ENCODE measurements at regions not wholly inside any gene's neighbourhood (a gene's known extent, or its start where the extent isn't known, plus 50 kb on each side); places are given as distances from the start of the nearest gene placed in this dataset.
"Not testable (repeated sequence)": the region's sequence is repeated elsewhere in the genome, so short reads cannot be mapped to it uniquely, and the experiment has no call there.

DNA sequence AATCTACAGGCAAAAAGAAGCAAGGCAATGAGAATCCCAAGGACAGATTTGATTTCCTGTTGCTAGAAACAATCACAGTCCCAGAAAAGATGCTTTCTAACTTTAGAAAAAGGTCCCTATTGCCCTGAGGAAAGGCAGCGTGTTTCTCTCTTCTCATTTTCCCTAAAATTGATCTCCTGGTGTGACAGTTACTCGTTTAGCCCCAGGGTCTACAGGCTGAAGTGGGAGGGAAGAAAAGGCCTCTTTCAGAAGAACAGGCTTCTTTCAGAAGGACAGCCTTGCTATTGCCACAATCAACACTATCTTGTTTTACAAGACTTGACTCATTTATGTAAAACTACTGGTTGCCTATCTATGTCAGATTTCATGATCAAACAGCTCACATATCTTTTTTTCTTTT is 121.8 kb upstream of the OR4E1 start:
- H3K27ac ChIP-seq, result no peak overlapping the region
- TF ChIP-seq, protein P1, sequence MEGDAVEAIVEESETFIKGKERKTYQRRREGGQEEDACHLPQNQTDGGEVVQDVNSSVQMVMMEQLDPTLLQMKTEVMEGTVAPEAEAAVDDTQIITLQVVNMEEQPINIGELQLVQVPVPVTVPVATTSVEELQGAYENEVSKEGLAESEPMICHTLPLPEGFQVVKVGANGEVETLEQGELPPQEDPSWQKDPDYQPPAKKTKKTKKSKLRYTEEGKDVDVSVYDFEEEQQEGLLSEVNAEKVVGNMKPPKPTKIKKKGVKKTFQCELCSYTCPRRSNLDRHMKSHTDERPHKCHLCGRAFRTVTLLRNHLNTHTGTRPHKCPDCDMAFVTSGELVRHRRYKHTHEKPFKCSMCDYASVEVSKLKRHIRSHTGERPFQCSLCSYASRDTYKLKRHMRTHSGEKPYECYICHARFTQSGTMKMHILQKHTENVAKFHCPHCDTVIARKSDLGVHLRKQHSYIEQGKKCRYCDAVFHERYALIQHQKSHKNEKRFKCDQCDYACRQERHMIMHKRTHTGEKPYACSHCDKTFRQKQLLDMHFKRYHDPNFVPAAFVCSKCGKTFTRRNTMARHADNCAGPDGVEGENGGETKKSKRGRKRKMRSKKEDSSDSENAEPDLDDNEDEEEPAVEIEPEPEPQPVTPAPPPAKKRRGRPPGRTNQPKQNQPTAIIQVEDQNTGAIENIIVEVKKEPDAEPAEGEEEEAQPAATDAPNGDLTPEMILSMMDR (IDR thresholded peaks at IDR 0.05), result no peak
- no peak for DNase-seq (ENCODE audit: low spot score)
- no peak overlapping the region for H3K4me3 ChIP-seq

DNA sequence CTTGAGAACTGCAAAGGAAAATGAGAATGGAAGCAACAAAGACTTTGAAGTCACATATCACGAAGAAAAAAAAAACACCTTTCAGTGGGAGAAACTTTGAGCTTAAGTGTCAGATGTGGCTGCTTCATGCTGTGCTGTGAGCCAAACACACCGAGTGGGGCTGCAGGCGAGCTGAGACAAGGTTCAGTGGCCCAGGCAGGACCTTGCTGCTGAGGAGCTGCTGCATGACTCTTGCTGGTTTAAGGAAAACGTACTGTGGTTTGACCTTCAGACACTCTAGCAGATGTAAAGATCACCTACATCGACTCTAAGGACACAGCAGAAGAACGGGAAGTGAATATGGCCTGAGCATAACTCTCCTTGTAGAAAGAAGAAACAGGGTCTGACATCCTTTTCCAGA is 118.1 kb upstream of the OR4E1 start:
- TF ChIP-seq, protein P1 (IDR thresholded peaks at IDR 0.05), result no peak
- no peak overlapping the region for H3K27ac ChIP-seq
- no peak overlapping the region for H3K4me3 ChIP-seq
- no peak for DNase-seq (ENCODE audit: low spot score)

DNA sequence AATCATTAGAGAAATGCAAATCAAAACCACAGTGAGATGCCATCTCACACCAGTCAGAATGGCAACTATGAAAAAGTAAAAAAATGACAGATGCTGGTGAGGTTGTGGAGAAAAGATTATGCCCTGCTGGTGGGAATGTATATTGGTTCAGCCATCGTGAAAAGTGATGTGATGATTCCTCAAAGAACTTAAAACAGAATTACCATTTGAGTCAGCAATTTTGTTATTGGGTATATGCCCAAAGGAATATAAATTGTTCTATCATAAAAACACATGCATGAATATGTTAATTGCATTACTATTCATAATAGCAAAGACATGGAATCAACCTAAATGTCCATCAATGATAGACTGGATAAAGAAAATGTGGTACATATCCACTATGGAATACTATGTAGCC is 115.1 kb upstream of the OR4E1 start:
- not testable (repeated sequence) for H3K4me3 ChIP-seq, H3K27ac ChIP-seq

DNA sequence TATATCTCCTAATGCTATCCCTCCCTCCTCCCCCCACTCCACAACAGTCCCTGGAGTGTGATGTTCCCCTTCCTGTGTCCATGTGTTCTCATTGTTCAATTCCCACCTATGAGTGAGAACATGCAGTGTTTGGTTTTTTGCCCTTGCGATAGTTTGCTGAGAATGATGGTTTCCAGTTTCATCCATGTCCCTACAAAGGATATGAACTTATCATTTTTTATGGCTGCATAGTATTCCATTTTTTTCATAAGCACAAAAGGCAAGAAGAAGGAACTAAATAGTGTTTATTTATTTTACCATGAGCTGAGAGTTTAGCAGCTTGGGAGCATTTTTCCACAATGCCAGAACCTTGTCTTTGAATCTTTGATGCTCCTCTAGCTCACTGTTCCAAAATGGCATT is 113.6 kb upstream of the OR4E1 start:
- DNase-seq (ENCODE audit: low spot score); H3K4me3 ChIP-seq; H3K27ac ChIP-seq: not testable (repeated sequence)

More for the DNA sequence above, 115.1 kb upstream of the OR4E1 start:
- DNase-seq (ENCODE audit: low spot score), result not testable (repeated sequence)

DNA sequence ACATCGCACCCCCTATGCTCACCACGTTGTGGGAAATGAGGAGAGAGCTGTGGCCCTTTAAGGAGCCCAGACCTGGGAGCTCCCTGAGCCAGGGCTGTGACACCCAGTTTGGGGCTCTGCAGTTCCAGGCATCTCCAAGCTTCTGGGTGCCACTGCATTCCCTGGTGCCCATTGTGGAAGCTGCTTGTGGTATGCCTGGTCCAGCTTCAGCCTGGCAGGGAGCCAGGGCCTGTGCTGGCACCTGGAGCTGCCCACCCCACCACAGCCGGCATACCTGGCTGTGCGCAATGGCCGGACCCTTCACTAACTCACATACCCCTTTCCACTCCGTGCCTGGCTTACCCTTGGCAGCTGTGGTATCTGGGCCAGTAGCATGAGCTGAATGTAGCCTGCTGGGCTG is 107.9 kb upstream of the OR4E1 start:
- TF ChIP-seq, protein P1 (IDR thresholded peaks at IDR 0.05), result no peak
- DNase-seq (ENCODE audit: low spot score), result no peak
- Histone ChIP-seq H3K27ac (no peak overlapping the region), H3K4me3 (no peak overlapping the region)

DNA sequence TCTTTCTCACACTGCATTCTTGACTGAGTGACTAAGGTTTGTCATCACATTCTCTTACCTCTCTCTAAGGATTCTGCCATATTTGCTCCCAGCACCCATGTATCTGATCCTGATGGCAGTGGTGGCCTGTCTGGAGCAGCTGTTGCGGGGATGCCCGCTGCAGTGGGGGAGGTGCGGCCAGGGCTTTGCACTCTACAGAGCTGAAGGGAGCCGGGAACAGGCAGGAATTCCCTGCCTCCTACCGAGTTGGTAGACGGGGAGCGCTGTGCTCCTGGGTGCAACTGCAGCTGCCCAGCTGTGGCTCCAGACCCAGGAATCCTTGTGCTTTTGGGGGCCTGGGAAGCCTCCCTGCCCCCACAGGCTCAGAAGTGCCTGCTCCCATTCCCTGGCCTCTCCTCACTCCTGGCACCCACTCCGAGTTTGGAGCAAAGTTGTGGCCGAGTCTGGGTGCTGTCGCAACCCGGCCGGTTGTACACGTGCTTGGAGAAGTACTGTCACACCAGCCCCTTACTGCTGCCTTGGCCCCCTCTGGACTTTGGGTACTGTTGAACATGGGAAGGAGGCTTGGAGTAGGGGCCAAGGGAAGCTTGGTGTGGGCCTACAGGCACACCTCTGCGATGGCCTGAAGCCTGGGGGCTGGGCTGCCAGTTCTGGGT is 106.9 kb upstream of the OR4E1 start:
- Histone ChIP-seq H3K27ac (no peak overlapping the region), H3K4me3 (no peak overlapping the region)
- no peak for DNase-seq (ENCODE audit: low spot score)
- TF ChIP-seq, protein P1 (IDR thresholded peaks at IDR 0.05), result no peak

DNA sequence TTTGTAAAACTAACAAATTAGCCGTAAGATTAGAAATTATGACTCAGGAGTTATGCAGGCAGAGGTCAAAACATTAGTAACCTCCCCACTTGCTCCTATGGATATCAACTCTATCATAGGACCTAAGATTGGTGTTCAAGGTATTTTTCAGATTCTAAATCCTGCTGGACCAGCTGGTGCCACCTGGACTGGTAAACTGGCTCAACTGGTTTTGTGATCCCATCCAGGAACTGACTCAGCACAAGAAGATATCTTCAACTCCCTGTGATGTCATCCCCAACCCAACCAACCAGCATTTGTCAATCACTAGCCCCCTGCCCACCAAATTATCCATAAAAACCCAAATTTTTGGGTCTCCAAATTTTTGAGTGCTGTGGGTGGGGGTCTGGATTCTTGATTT is 98.1 kb upstream of the OR4E1 start:
- Histone ChIP-seq H3K27ac (no peak overlapping the region), H3K4me3 (no peak overlapping the region)
- TF ChIP-seq, protein P1 (IDR thresholded peaks at IDR 0.05), result no peak
- no peak for DNase-seq (ENCODE audit: low spot score)

DNA sequence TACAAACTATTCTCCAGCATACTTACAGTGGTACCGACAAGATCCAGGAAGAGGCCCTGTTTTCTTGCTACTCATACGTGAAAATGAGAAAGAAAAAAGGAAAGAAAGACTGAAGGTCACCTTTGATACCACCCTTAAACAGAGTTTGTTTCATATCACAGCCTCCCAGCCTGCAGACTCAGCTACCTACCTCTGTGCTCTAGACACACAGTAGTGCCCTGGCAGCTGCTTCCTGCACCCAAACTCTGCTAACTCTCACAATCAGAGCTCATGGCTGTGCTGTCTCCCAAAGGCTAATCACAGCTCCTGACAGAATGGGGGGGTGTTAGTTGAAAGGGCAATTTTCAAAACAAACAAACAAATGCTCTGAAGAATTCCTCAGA is 95.2 kb upstream of the OR4E1 start:
- Histone ChIP-seq H3K4me3 (no peak overlapping the region), H3K27ac (no peak overlapping the region)
- no peak for DNase-seq (ENCODE audit: low spot score)
- TF ChIP-seq, protein P1 (IDR thresholded peaks at IDR 0.05), result no peak
